GM12878 (cell line): ENCODE measurements at regions not wholly inside any gene's neighbourhood (a gene's known extent, or its start where the extent isn't known, plus 50 kb on each side); places are given as distances from the start of the nearest gene placed in this dataset.
A peak's percentile ranks its signal among the peaks of the same experiment; 100 is the strongest.

ENCODE experiments used
- ATAC-seq: fragments of 200-7000 bp; cut with Tn5 transposase; 3 replicates; pipeline ENCODE4 v1.9.1; 2020; ENCODE audit warnings: mild to moderate bottlenecking, moderate library complexity
- BruUV-seq: library from RNA; stranded (reverse); fragments of 400-500 nt; replicated peaks from 2 replicates; lab custom pipeline; 2021; lab: Mats Ljungman, UMichigan
- CTCF ChIA-PET: fragments of 300-600 bp; sonication (Branson Sonifier 250); formaldehyde crosslinking; extraction: SDS; loops from one replicate; lab custom pipeline; 2021; ENCODE audit warnings: inconsistent platforms; lab: Yijun Ruan, JAX
- POLR2A ChIA-PET: fragments of 350-600 bp; formaldehyde crosslinking; extraction: SDS; loops from one replicate; lab custom pipeline; 2021; ENCODE audit warnings: inconsistent platforms; lab: Charles Lee
- RAD21 ChIA-PET: fragments of 300-600 bp; sonication (Branson Sonifier 250); formaldehyde crosslinking; loops from one replicate; lab custom pipeline; 2023; ENCODE audit warnings: antibody characterized with exemption; ENCODE audit not compliant: unreplicated experiment; lab: Charles Lee
- SMC1A ChIA-PET: fragments of 300-600 bp; sonication (Branson Sonifier 250); formaldehyde crosslinking; loops from one replicate; lab custom pipeline; 2023; ENCODE audit not compliant: unreplicated experiment, uncharacterized antibody; lab: Charles Lee
- DNase-seq: peaks from one replicate; pipeline ENCODE4 v3.0.0-alpha.2; 2011; ENCODE audit warnings: low read depth, low spot score
- FAIRE-seq: peaks from 3 replicates; lab custom pipeline; 2011; peaks lifted over from hg19 to GRCh38; lab: Jason Lieb, UNC
- H2AFZ ChIP-seq: 2 replicates; pipeline ENCODE4 v1.6.0; 2011; ENCODE audit warnings: low read depth, low read length, control low read depth; ENCODE audit not compliant: control insufficient read depth
- H3K27ac ChIP-seq: 2 replicates; pipeline ENCODE4 v1.5.1; 2011; ENCODE audit warnings: control low read depth; ENCODE audit not compliant: control insufficient read depth, insufficient read depth
- H3K27me3 ChIP-seq, 2 experiments: replicated peaks in 1 of 2; 2 replicates each; pipeline versions ENCODE4 v1.6.0 to v1.6.1; 2011; ENCODE audit warnings: low read length in 1 of 2; ENCODE audit not compliant: control insufficient read depth in 2 of 2, insufficient read depth in 2 of 2
- H3K36me3 ChIP-seq, 2 experiments: 2 replicates each; pipeline ENCODE4 v1.5.1; 2011; ENCODE audit warnings: low read length in 1 of 2; ENCODE audit not compliant: control insufficient read depth in 2 of 2, insufficient read depth in 2 of 2
- H3K4me1 ChIP-seq: 2 replicates; pipeline ENCODE4 v1.6.1; 2011; ENCODE audit warnings: mild to moderate bottlenecking, low read length, moderate library complexity, mixed read lengths; ENCODE audit not compliant: control insufficient read depth, insufficient read depth
- H3K4me2 ChIP-seq: 2 replicates; pipeline ENCODE4 v1.6.0; 2011; ENCODE audit warnings: control low read depth; ENCODE audit not compliant: control insufficient read depth, insufficient read depth
- H3K4me3 ChIP-seq: fragments of 200-600 bp; sonication (generic); 2 replicates; pipeline ENCODE4 v1.5.1; 2016
- H3K79me2 ChIP-seq: 2 replicates; pipeline ENCODE4 v1.6.0; 2011; ENCODE audit warnings: low read length; ENCODE audit not compliant: control insufficient read depth, insufficient read depth
- H3K9ac ChIP-seq: 2 replicates; pipeline ENCODE4 v1.8.0; 2011; ENCODE audit warnings: low read length, control low read depth, mixed read lengths; ENCODE audit not compliant: control insufficient read depth, insufficient read depth
- H3K9me3 ChIP-seq: replicated peaks from 3 replicates; pipeline ENCODE4 v1.5.1; 2011; ENCODE audit warnings: mild to moderate bottlenecking, low read length; ENCODE audit not compliant: control insufficient read depth, insufficient read depth
- H4K20me1 ChIP-seq: 2 replicates; pipeline ENCODE4 v1.6.0; 2011; ENCODE audit not compliant: control insufficient read depth, insufficient read depth
- ASH2L ChIP-seq: fragments of 300-600, 200-600 bp; sonication (generic); IDR thresholded peaks from 2 replicates; pipeline ENCODE4 v1.6.1; 2017; ENCODE audit warnings: low read depth, mild to moderate bottlenecking, borderline replicate concordance
- ATF3 ChIP-seq: IDR thresholded peaks from 2 replicates; pipeline ENCODE4 v1.6.1; 2011; ENCODE audit warnings: low read depth, mild to moderate bottlenecking, low read length, moderate library complexity, borderline replicate concordance; ENCODE audit errors: extremely low read depth
- ATF7 ChIP-seq: fragments of 450-650 bp; IDR thresholded peaks from 2 replicates; pipeline ENCODE4 v1.6.1; 2016; ENCODE audit warnings: low read depth, mild to moderate bottlenecking
- BMI1 ChIP-seq: fragments of 450-650 bp; IDR thresholded peaks from 2 replicates; pipeline ENCODE4 v1.6.1; 2016; ENCODE audit warnings: mild to moderate bottlenecking, moderate library complexity, borderline replicate concordance
- CBX3 ChIP-seq: fragments of 200-600 bp; sonication (generic); IDR thresholded peaks from 2 replicates; pipeline ENCODE4 v1.6.1; 2016; ENCODE audit warnings: low read depth, borderline replicate concordance
- CEBPB ChIP-seq, 2 experiments: fragments of 150-350 bp in 1 of 2; IDR thresholded peaks; 2 replicates each; pipeline ENCODE4 v1.6.1; 2012 to 2014; ENCODE audit warnings: low read depth in 2 of 2, low read length in 2 of 2, borderline replicate concordance in 1 of 2, inconsistent platforms in 1 of 2
- CREB1 ChIP-seq: IDR thresholded peaks from 2 replicates; pipeline ENCODE4 v1.6.1; 2012; ENCODE audit warnings: low read depth, mild to moderate bottlenecking, inconsistent platforms
- CREM ChIP-seq: IDR thresholded peaks from 2 replicates; pipeline ENCODE4 v1.6.1; 2014; ENCODE audit warnings: antibody characterized with exemption, low read depth
- LARP7 ChIP-seq: fragments of 450-650 bp; IDR thresholded peaks from 2 replicates; pipeline ENCODE4 v1.6.1; 2017; ENCODE audit warnings: mild to moderate bottlenecking
- MAX ChIP-seq: IDR thresholded peaks from 2 replicates; pipeline ENCODE4 v1.6.1; 2012; ENCODE audit warnings: low read depth, low read length, improper control_type of control experiment
- NBN ChIP-seq: fragments of 450-650 bp; IDR thresholded peaks from 2 replicates; pipeline ENCODE4 v1.6.1; 2016
- RAD51 ChIP-seq: fragments of 450-650 bp; IDR thresholded peaks from 2 replicates; pipeline ENCODE4 v1.6.1; 2016; ENCODE audit warnings: moderate library complexity, mild to moderate bottlenecking, inconsistent platforms
- STAT1 ChIP-seq: fragments of 450-650 bp; conservative IDR thresholded peaks from 2 replicates; pipeline ENCODE4 v1.6.1; 2014; ENCODE audit warnings: antibody characterized with exemption, mild to moderate bottlenecking
- TBL1XR1 ChIP-seq: IDR thresholded peaks from 2 replicates; pipeline ENCODE4 v1.6.1; 2012; ENCODE audit warnings: low read depth, low read length, improper control_type of control experiment
- TCF3 ChIP-seq: IDR thresholded peaks from 2 replicates; pipeline ENCODE4 v1.6.1; 2012; ENCODE audit warnings: low read depth, mild to moderate bottlenecking, low read length, borderline replicate concordance; ENCODE audit not compliant: insufficient read depth
- WRNIP1 ChIP-seq: IDR thresholded peaks from 2 replicates; pipeline ENCODE4 v1.6.1; 2011; ENCODE audit warnings: low read depth, low read length, improper control_type of control experiment, borderline replicate concordance
- YBX1 ChIP-seq: fragments of 450-650 bp; IDR thresholded peaks from 2 replicates; pipeline ENCODE4 v1.6.1; 2016; ENCODE audit warnings: antibody characterized with exemption
- ZNF24 ChIP-seq: fragments of 450-650 bp; IDR thresholded peaks from 2 replicates; pipeline ENCODE4 v1.6.1; 2017; ENCODE audit warnings: antibody characterized with exemption, mild to moderate bottlenecking
- ZNF384 ChIP-seq: IDR thresholded peaks from 2 replicates; pipeline ENCODE4 v1.6.1; 2012; ENCODE audit warnings: low read depth, mild to moderate bottlenecking, low read length, improper control_type of control experiment, borderline replicate concordance
- ZNF622 ChIP-seq: fragments of 450-650 bp; IDR thresholded peaks from 2 replicates; pipeline ENCODE4 v1.6.1; 2017; ENCODE audit warnings: mild to moderate bottlenecking, inconsistent platforms
- WGBS: methylation state at CpG from one replicate; pipeline ENCODE4 v1.1.6; 2016; ENCODE audit warnings: low lambda C conversion rate; ENCODE audit not compliant: insufficient replicate concordance, insufficient coverage; ENCODE audit errors: missing lambda C conversion rate; 5-methylcytosine and 5-hydroxymethylcytosine counted together
- in situ Hi-C: fragments of 300-500 bp; cut with MboI; formaldehyde crosslinking; loops from 9 replicates; pipeline ENCODE4 v1.14.3; 2018; ENCODE audit warnings: mixed read lengths
- intact Hi-C: fragments of 100-400 bp; cut with micrococcal nuclease; formaldehyde crosslinking; loops from one replicate; pipeline ENCODE4 v1.14.2; 2022; ENCODE audit not compliant: unreplicated experiment
- TF ChIP-seq, protein P1 (sequence below): fragments of 450-650 bp; IDR thresholded peaks from 2 replicates; pipeline ENCODE4 v1.6.1; 2017; ENCODE audit warnings: mild to moderate bottlenecking, moderate library complexity

DNA sequence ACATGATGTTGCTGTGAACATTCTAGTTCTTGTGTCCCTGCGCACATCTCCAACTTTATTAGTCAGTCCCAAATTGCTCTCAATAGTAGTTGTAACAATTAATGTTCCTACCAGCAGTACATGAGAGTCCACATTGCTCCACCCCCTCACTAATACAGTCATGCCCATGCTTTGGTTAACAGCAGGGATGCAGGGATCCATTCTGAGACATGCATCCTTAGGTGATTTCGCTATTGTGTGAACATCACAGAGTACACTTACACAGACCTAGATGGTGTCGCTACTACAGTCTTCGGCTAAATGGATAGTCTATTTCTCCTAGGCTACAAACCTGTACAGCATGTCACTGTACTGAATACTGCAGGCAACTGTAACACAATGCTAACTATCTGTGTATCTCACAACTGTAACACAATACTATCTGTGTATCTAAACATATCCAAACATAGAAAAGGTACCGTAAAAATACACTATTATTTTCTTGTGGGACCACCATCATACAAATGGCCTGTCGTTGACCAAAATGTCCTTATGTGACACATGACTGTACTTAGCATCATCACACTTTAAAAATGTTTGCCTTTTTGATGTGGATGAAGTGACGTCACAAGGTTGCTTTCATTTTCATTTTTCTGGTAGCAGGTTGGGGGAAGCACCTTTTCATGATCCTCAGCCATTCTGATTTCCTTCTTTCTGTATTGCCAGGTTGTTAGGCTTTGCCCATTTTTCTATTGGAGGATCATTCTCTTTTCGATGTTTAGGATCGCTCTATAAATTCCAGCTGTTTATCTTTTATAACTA is 82.9 kb upstream of the RNF152 start:
- no peak for FAIRE-seq
- SMC1A ChIA-PET = interaction anchor here (0.8 kb wide), 1 partner anchor 144 kb away, joined by 3 read pairs; no protein-coding TSS in a partner anchor
- WGBS = 63% methylated on average over 9 of the region's 9 CpGs
- Histone ChIP-seq H3K9me3 (no peaks in the 10 kb centered on the region), H4K20me1 (no peaks in the 10 kb centered on the region), H3K4me3 (no peak overlapping the region), H3K4me2 (no peak overlapping the region), H3K9ac (no peak overlapping the region), H3K27ac (no peak overlapping the region), H3K4me1 (0 out of 2 replicates have a peak, but pooled peaks cover 3% of the 10 kb centered on the region), H3K36me3 (no peaks in the 10 kb centered on the region), H2AFZ (no peak overlapping the region), H3K27me3 (no peaks in the 10 kb centered on the region), H3K79me2 (no peaks in the 10 kb centered on the region)
- CTCF ChIA-PET = no interaction called here
- RAD21 ChIA-PET = no interaction called here
- DNase-seq = no peak
- POLR2A ChIA-PET = no interaction called here
- ATAC-seq = peak; percentile 67
- BruUV-seq = no TSS peak
- in situ Hi-C loops = no loop called here
- intact Hi-C loops = no loop called here
- TF ChIP-seq BMI1 (no peak), RAD51 (no peak), TBL1XR1 (no peak), CREB1 (peak; percentile 73; the same call in 1 of the 2 replicates), YBX1 (no peak), ATF3 (no peak), TCF3 (no peak), ATF7 (peak; percentile 87), WRNIP1 (no peak), CBX3 (no peak), ASH2L (no peak), MAX (no peak), NBN (peak; percentile 47; the same call in 1 of the 2 replicates), LARP7 (no peak), STAT1 (no peak), ZNF24 (no peak), CEBPB (IDR thresholded peaks at IDR 0.05; ENCODE audit: borderline replicate concordance in 1 of 2, low read depth in 2 of 2, low read length in 2 of 2) (no peak), CREM (peak; percentile 56; the same call in 1 of the 2 replicates), ZNF384 (no peak), ZNF622 (no peak)
- TF ChIP-seq, protein P1, sequence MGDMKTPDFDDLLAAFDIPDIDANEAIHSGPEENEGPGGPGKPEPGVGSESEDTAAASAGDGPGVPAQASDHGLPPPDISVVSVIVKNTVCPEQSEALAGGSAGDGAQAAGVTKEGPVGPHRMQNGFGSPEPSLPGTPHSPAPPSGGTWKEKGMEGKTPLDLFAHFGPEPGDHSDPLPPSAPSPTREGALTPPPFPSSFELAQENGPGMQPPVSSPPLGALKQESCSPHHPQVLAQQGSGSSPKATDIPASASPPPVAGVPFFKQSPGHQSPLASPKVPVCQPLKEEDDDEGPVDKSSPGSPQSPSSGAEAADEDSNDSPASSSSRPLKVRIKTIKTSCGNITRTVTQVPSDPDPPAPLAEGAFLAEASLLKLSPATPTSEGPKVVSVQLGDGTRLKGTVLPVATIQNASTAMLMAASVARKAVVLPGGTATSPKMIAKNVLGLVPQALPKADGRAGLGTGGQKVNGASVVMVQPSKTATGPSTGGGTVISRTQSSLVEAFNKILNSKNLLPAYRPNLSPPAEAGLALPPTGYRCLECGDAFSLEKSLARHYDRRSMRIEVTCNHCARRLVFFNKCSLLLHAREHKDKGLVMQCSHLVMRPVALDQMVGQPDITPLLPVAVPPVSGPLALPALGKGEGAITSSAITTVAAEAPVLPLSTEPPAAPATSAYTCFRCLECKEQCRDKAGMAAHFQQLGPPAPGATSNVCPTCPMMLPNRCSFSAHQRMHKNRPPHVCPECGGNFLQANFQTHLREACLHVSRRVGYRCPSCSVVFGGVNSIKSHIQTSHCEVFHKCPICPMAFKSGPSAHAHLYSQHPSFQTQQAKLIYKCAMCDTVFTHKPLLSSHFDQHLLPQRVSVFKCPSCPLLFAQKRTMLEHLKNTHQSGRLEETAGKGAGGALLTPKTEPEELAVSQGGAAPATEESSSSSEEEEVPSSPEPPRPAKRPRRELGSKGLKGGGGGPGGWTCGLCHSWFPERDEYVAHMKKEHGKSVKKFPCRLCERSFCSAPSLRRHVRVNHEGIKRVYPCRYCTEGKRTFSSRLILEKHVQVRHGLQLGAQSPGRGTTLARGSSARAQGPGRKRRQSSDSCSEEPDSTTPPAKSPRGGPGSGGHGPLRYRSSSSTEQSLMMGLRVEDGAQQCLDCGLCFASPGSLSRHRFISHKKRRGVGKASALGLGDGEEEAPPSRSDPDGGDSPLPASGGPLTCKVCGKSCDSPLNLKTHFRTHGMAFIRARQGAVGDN = no peak
